Fibroblast of lung (primary cell): ENCODE measurements at regions not wholly inside any gene's neighbourhood (a gene's known extent, or its start where the extent isn't known, plus 50 kb on each side); places are given as distances from the start of the nearest gene placed in this dataset.

Experiments
- DNase-seq, 2 donors: peaks; one replicate each; pipeline versions ENCODE4 v3.0.0 to v3.0.0-alpha.2; 2010; ENCODE audit warnings: low read depth in 2 of 2
- H2AFZ ChIP-seq: 2 replicates; pipeline ENCODE4 v1.5.1; 2012; ENCODE audit warnings: low read length, control low read depth, inconsistent platforms
- H3K27ac ChIP-seq: 2 replicates; pipeline ENCODE4 v1.5.1; 2011; ENCODE audit warnings: low read length, control low read depth; ENCODE audit not compliant: insufficient read depth
- H3K27me3 ChIP-seq: 2 replicates; pipeline ENCODE4 v1.5.1; 2011; ENCODE audit warnings: mild to moderate bottlenecking, low read length; ENCODE audit not compliant: control insufficient read depth, insufficient read depth
- H3K36me3 ChIP-seq: 2 replicates; pipeline ENCODE4 v1.5.1; 2011; ENCODE audit warnings: low read length; ENCODE audit not compliant: control insufficient read depth, insufficient read depth
- H3K4me1 ChIP-seq: 2 replicates; pipeline ENCODE4 v1.5.1; 2011; ENCODE audit warnings: low read length; ENCODE audit not compliant: control insufficient read depth, insufficient read depth; ENCODE audit errors: extremely low read depth
- H3K4me2 ChIP-seq: 2 replicates; pipeline ENCODE4 v1.5.1; 2011; ENCODE audit warnings: low read length, control low read depth; ENCODE audit not compliant: insufficient read depth; ENCODE audit errors: extremely low read depth
- H3K4me3 ChIP-seq, 4 experiments: fragments of 200-600 bp in 1 of 4; sonication (generic) in 1 of 4; replicated peaks in 1 of 4; 2 replicates each; pipeline ENCODE4 v1.5.1; 2011 to 2016; ENCODE audit warnings: low read length in 4 of 4, low read depth in 3 of 4, mild to moderate bottlenecking in 3 of 4, control low read depth in 2 of 4, inconsistent platforms in 1 of 4, mixed read lengths in 1 of 4; ENCODE audit not compliant: insufficient read depth in 1 of 4; ENCODE audit errors: control extremely low read depth in 1 of 4
- H3K79me2 ChIP-seq: 2 replicates; pipeline ENCODE4 v1.5.1; 2012; ENCODE audit warnings: mild to moderate bottlenecking, low read length, inconsistent platforms; ENCODE audit not compliant: control insufficient read depth, insufficient read depth
- H3K9ac ChIP-seq: 2 replicates; pipeline ENCODE4 v1.5.1; 2011; ENCODE audit warnings: mild to moderate bottlenecking, low read length, control low read depth; ENCODE audit not compliant: insufficient read depth
- H3K9me3 ChIP-seq: 2 replicates; pipeline ENCODE4 v1.5.1; 2012; ENCODE audit warnings: low read depth, low read length; ENCODE audit not compliant: control insufficient read depth, insufficient read depth
- H4K20me1 ChIP-seq: 2 replicates; pipeline ENCODE4 v1.5.1; 2011; ENCODE audit warnings: low read length; ENCODE audit not compliant: control insufficient read depth, insufficient read depth; ENCODE audit errors: extremely low read depth
- CTCF ChIP-seq, 2 donors: IDR thresholded peaks in 1 of 2; conservative IDR thresholded peaks in 1 of 2; 1 replicate in 1 of 2; 2 replicates in 1 of 2; pipeline ENCODE4 v1.5.1; 2011 to 2012; ENCODE audit warnings: low read length in 2 of 2, control low read depth in 1 of 2, inconsistent platforms in 1 of 2, low read depth in 1 of 2, mild to moderate bottlenecking in 1 of 2
- EZH2 ChIP-seq: IDR thresholded peaks from 2 replicates; pipeline ENCODE4 v1.5.1; 2012; ENCODE audit warnings: low read length, control low read depth, mild to moderate bottlenecking; ENCODE audit errors: missing control alignments

- TF ChIP-seq CTCF (conservative IDR thresholded peaks at IDR 0.05 in 1 of 2, IDR thresholded peaks at IDR 0.05 in 1 of 2; ENCODE audit: low read depth in 1 of 2, low read length in 2 of 2) (no peak), EZH2 (no peak)
- peak; percentile 21 to 87 for DNase-seq
- Histone ChIP-seq H3K27ac (no peak overlapping the region), H3K9me3 (no peaks in the 10 kb centered on the region), H3K27me3 (no peaks in the 10 kb centered on the region), H3K79me2 (no peaks in the 10 kb centered on the region), H3K36me3 (no peaks in the 10 kb centered on the region), H2AFZ (no peak overlapping the region), H3K4me3 (no peak overlapping the region), H3K4me1 (no peaks in the 10 kb centered on the region), H4K20me1 (no peaks in the 10 kb centered on the region), H3K9ac (no peak overlapping the region), H3K4me2 (no peak overlapping the region)
Measured at GRCh38 chr5:126098330-126099017, 324.7 kb upstream of the GRAMD2B start.

DNA sequence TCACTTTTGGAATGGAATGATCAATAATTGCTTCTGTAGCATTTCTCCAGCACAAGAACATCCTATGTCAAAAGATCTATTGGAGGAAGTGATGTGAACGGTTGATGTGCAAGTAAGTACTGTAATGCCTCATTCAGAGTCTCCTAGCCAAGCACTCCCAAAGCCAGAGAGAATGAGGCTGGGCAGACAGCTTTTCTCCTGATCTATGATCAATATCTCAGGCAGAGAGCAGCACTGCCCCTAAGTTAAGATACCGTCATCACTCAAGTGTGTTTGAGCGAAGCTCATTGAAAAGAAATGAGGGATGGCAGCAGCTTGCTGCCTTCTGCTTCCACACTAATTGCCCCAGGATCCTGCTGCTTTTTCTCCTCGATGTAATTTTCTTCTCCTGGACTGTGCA is 324.1 kb upstream of the GRAMD2B start:
- Histone ChIP-seq H3K36me3 (no peaks in the 10 kb centered on the region), H3K79me2 (no peaks in the 10 kb centered on the region), H3K9ac (no peak overlapping the region), H3K27me3 (no peaks in the 10 kb centered on the region), H2AFZ (no peak overlapping the region), H3K4me3 (no peak overlapping the region), H3K4me1 (no peaks in the 10 kb centered on the region), H4K20me1 (no peaks in the 10 kb centered on the region), H3K9me3 (no peaks in the 10 kb centered on the region), H3K4me2 (no peak overlapping the region), H3K27ac (no peak overlapping the region)
- DNase-seq, result no peak
- TF ChIP-seq EZH2 (no peak), CTCF (conservative IDR thresholded peaks at IDR 0.05 in 1 of 2, IDR thresholded peaks at IDR 0.05 in 1 of 2; ENCODE audit: low read depth in 1 of 2, low read length in 2 of 2) (no peak)

- DNase-seq, result peak in 1 of 2 donors; percentile 11
- Histone ChIP-seq H4K20me1 (no peaks in the 10 kb centered on the region), H3K9ac (no peak overlapping the region), H3K9me3 (no peaks in the 10 kb centered on the region), H3K4me1 (no peaks in the 10 kb centered on the region), H3K4me3 (no peak overlapping the region), H2AFZ (no peak overlapping the region), H3K36me3 (no peaks in the 10 kb centered on the region), H3K27me3 (no peaks in the 10 kb centered on the region), H3K79me2 (no peaks in the 10 kb centered on the region), H3K27ac (no peak overlapping the region), H3K4me2 (no peak overlapping the region)
- TF ChIP-seq CTCF (conservative IDR thresholded peaks at IDR 0.05 in 1 of 2, IDR thresholded peaks at IDR 0.05 in 1 of 2; ENCODE audit: low read depth in 1 of 2, low read length in 2 of 2), result peak; percentile 18 to 22
- no peak for TF ChIP-seq EZH2
Measured at GRCh38 chr5:126100767-126101166, 322.4 kb upstream of the GRAMD2B start.
